MV-4-11 (cell line): ENCODE measurements at regions not wholly inside any gene's neighbourhood (a gene's known extent, or its start where the extent isn't known, plus 50 kb on each side); places are given as distances from the start of the nearest gene placed in this dataset.
A peak's percentile ranks its signal among the peaks of the same experiment; 100 is the strongest.

Experiments
- DNase-seq: peaks from one replicate; lab custom pipeline; 2025; lab: John Stamatoyannopoulos, UW

GRCh38 chr19:31092274-31092673, 257.0 kb downstream of the TSHZ3 start:
- no peak for DNase-seq

GRCh38 chr19:31089681-31090080, 259.6 kb downstream of the TSHZ3 start:
- no peak for DNase-seq

- peak; percentile 55 for DNase-seq
Measured at GRCh38 chr19:31085125-31085524, 264.1 kb downstream of the TSHZ3 start.

GRCh38 chr19:31083105-31083504, 266.1 kb downstream of the TSHZ3 start:
- DNase-seq: no peak

- no peak for DNase-seq
Measured at GRCh38 chr19:31075146-31075655, 274.0 kb downstream of the TSHZ3 start.

- peak; percentile 84 for DNase-seq
Measured at GRCh38 chr19:31074199-31075125, 274.8 kb downstream of the TSHZ3 start.

GRCh38 chr19:31073485-31074198, 275.6 kb downstream of the TSHZ3 start:
- DNase-seq: no peak

- DNase-seq: no peak
Measured at GRCh38 chr19:31072451-31072850, 276.8 kb downstream of the TSHZ3 start.

GRCh38 chr19:31071136-31071855, 277.9 kb downstream of the TSHZ3 start:
- DNase-seq: no peak

GRCh38 chr19:31070146-31071065, 278.8 kb downstream of the TSHZ3 start:
- no peak for DNase-seq

GRCh38 chr19:31068268-31068667, 281.0 kb downstream of the TSHZ3 start:
- no peak for DNase-seq

GRCh38 chr19:31066385-31066784, 282.9 kb downstream of the TSHZ3 start:
- DNase-seq: no peak

GRCh38 chr19:31064491-31064890, 284.7 kb downstream of the TSHZ3 start:
- no peak for DNase-seq

- DNase-seq: no peak
Measured at GRCh38 chr19:31058676-31059340, 290.4 kb downstream of the TSHZ3 start.

GRCh38 chr19:31057476-31057875, 291.8 kb downstream of the TSHZ3 start:
- DNase-seq: peak; percentile 37

GRCh38 chr19:31055454-31055853, 293.8 kb downstream of the TSHZ3 start:
- DNase-seq: no peak

GRCh38 chr19:31054430-31054829, 294.8 kb downstream of the TSHZ3 start:
- DNase-seq: peak; percentile 75

- DNase-seq: no peak
Measured at GRCh38 chr19:31049431-31049830, 299.8 kb downstream of the TSHZ3 start.

GRCh38 chr19:31046024-31046423, 303.2 kb downstream of the TSHZ3 start:
- DNase-seq: no peak

- DNase-seq: no peak
Measured at GRCh38 chr19:31041461-31041860, 307.8 kb downstream of the TSHZ3 start.

GRCh38 chr19:31039151-31039550, 310.1 kb downstream of the TSHZ3 start:
- DNase-seq: no peak
